ENCODE measurements at regions not wholly inside any gene's neighbourhood (a gene's known extent, or its start where the extent isn't known, plus 50 kb on each side); places are given as distances from the start of the nearest gene placed in this dataset.

GRCh38 chr11:11703885-11704284 is 82.1 kb upstream of the GALNT18 start:
- Histone ChIP-seq H4K20me1 (ENCODE audit: control insufficient read depth, insufficient read depth, low read length, poor library complexity, severe bottlenecking) (no peaks in the 10 kb centered on the region), H3K4me3 (ENCODE audit: control extremely low read depth in 1 of 5, extremely low read depth in 1 of 5, insufficient read depth in 1 of 5, low read depth in 2 of 5, low read length in 4 of 5) (no peak overlapping the region), H2AFZ (ENCODE audit: insufficient read depth, low read depth, low read length, poor library complexity, severe bottlenecking) (no peak overlapping the region), H3K27ac (ENCODE audit: low read length in 2 of 2) (no peak overlapping the region), H3K36me3 (replicated peaks in 1 of 2; ENCODE audit: control extremely low read depth in 1 of 2, control insufficient read depth in 1 of 2, extremely low read depth in 1 of 2, insufficient read depth in 2 of 2, low read length in 1 of 2) (no peaks in the 10 kb centered on the region), H3K4me2 (replicated peaks; ENCODE audit: low read depth, low read length, poor library complexity, severe bottlenecking) (no peak overlapping the region), H3K27me3 (replicated peaks in 1 of 4; ENCODE audit: control extremely low read depth in 1 of 4, control insufficient read depth in 3 of 4, insufficient read depth in 4 of 4, low read length in 3 of 4) (peaks cover 0 to 9% (median 0%) of the 10 kb centered on the region in 4 experiments), H3K4me1 (ENCODE audit: control insufficient read depth in 2 of 2, insufficient read depth in 2 of 2, low read length in 2 of 2) (no peaks in the 10 kb centered on the region), H3K9me3 (ENCODE audit: control extremely low read depth in 1 of 3, control insufficient read depth in 2 of 3, insufficient read depth in 1 of 3, low read length in 2 of 3) (no peaks in the 10 kb centered on the region), H3K9ac (ENCODE audit: low read length) (no peak overlapping the region), H3K79me2 (ENCODE audit: control insufficient read depth, insufficient read depth, low read length) (no peaks in the 10 kb centered on the region)
- H3K27me3 Mint-ChIP-seq: peaks cover 34% of the 10 kb centered on the region
- POLR2A ChIA-PET: no interaction called here
- CTCF ChIA-PET: no interaction called here
- no peaks in the 10 kb centered on the region for H3K4me1 Mint-ChIP-seq
- no peak for ATAC-seq (ENCODE audit: low read depth)
- H3K4me3 Mint-ChIP-seq: no peak overlapping the region
- no peak for DNase-seq
- intact Hi-C loops (cut with micrococcal nuclease): no loop called here
- WGBS (ENCODE audit: insufficient coverage): 83% methylated on average over 1 of the region's 1 CpG
- TF ChIP-seq EZH2 (IDR thresholded peaks at IDR 0.05; ENCODE audit: borderline replicate concordance, insufficient read depth, low read depth, low read length, poor library complexity, severe bottlenecking) (no peak), CTCF (IDR thresholded peaks at IDR 0.05) (no peak)
- no peaks in the 10 kb centered on the region for H3K9me3 Mint-ChIP-seq (ENCODE audit: insufficient read depth)
- no peak overlapping the region for H3K27ac Mint-ChIP-seq

- Histone ChIP-seq H3K4me3 (ENCODE audit: control extremely low read depth in 1 of 5, extremely low read depth in 1 of 5, insufficient read depth in 1 of 5, low read depth in 2 of 5, low read length in 4 of 5) (no peak overlapping the region), H3K27me3 (replicated peaks in 1 of 4; ENCODE audit: control extremely low read depth in 1 of 4, control insufficient read depth in 3 of 4, insufficient read depth in 4 of 4, low read length in 3 of 4) (peaks cover 0 to 6% (median 0%) of the 10 kb centered on the region in 4 experiments), H4K20me1 (ENCODE audit: control insufficient read depth, insufficient read depth, low read length, poor library complexity, severe bottlenecking) (no peaks in the 10 kb centered on the region), H3K27ac (ENCODE audit: low read length in 2 of 2) (no peak overlapping the region), H3K79me2 (ENCODE audit: control insufficient read depth, insufficient read depth, low read length) (no peaks in the 10 kb centered on the region), H3K4me1 (ENCODE audit: control insufficient read depth in 2 of 2, insufficient read depth in 2 of 2, low read length in 2 of 2) (no peaks in the 10 kb centered on the region), H3K36me3 (replicated peaks in 1 of 2; ENCODE audit: control extremely low read depth in 1 of 2, control insufficient read depth in 1 of 2, extremely low read depth in 1 of 2, insufficient read depth in 2 of 2, low read length in 1 of 2) (no peaks in the 10 kb centered on the region), H2AFZ (ENCODE audit: insufficient read depth, low read depth, low read length, poor library complexity, severe bottlenecking) (no peak overlapping the region), H3K9ac (ENCODE audit: low read length) (no peak overlapping the region), H3K9me3 (ENCODE audit: control extremely low read depth in 1 of 3, control insufficient read depth in 2 of 3, insufficient read depth in 1 of 3, low read length in 2 of 3) (peaks cover 0 to 1% (median 0%) of the 10 kb centered on the region in 3 donors), H3K4me2 (replicated peaks; ENCODE audit: low read depth, low read length, poor library complexity, severe bottlenecking) (no peak overlapping the region)
- TF ChIP-seq CTCF (IDR thresholded peaks at IDR 0.05) (no peak), EZH2 (IDR thresholded peaks at IDR 0.05; ENCODE audit: borderline replicate concordance, insufficient read depth, low read depth, low read length, poor library complexity, severe bottlenecking) (no peak)
- ATAC-seq (ENCODE audit: low read depth) (no peak), DNase-seq (no peak)
- POLR2A ChIA-PET: no interaction called here
- CTCF ChIA-PET: no interaction called here
- H3K27ac Mint-ChIP-seq: no peak overlapping the region
- intact Hi-C loops (cut with micrococcal nuclease): no loop called here
- no peak overlapping the region for H3K4me3 Mint-ChIP-seq
- peaks cover 1% of the 10 kb centered on the region for H3K9me3 Mint-ChIP-seq (ENCODE audit: insufficient read depth)
- H3K4me1 Mint-ChIP-seq: no peaks in the 10 kb centered on the region
- 86% methylated on average over 4 of the region's 4 CpGs for WGBS (ENCODE audit: insufficient coverage)
- H3K27me3 Mint-ChIP-seq: peaks cover 18% of the 10 kb centered on the region
Observed at GRCh38 chr11:11701070-11701469, 79.3 kb upstream of the GALNT18 start.

Data from B cell (primary cell).